OCI-LY7 (cell line): ENCODE measurements at regions not wholly inside any gene's neighbourhood (a gene's known extent, or its start where the extent isn't known, plus 50 kb on each side); places are given as distances from the start of the nearest gene placed in this dataset.

Source experiments
- BruUV-seq: library from RNA; stranded (reverse); fragments of 400-500 nt; replicated peaks from 2 replicates; lab custom pipeline; 2021; lab: Mats Ljungman, UMichigan
- CTCF ChIA-PET: fragments of 300-600 bp; sonication (Branson Sonifier 250); formaldehyde crosslinking; loops from one replicate; lab custom pipeline; 2022; ENCODE audit warnings: antibody characterized with exemption; ENCODE audit not compliant: unreplicated experiment; lab: Charles Lee
- POLR2A ChIA-PET: fragments of 300-600 bp; sonication (Branson Sonifier 250); formaldehyde crosslinking; loops from one replicate; lab custom pipeline; 2022; ENCODE audit warnings: antibody characterized with exemption; lab: Charles Lee
- DNase-seq: peaks from one replicate; pipeline ENCODE4 v3.0.0-alpha.2; 2015; ENCODE audit warnings: low spot score
- H2AFZ ChIP-seq: fragments of 200-600 bp; sonication (generic), shearing (Covaris generic); 2 replicates; pipeline ENCODE4 v1.6.1; 2014; ENCODE audit warnings: mild to moderate bottlenecking, antibody characterized with exemption, low read length, moderate library complexity
- H3K27ac ChIP-seq: fragments of 200-600 bp; sonication (generic); 2 replicates; pipeline ENCODE4 v1.5.1; 2014; ENCODE audit warnings: mixed run types, low read depth, mild to moderate bottlenecking, moderate library complexity, low read length, inconsistent platforms; ENCODE audit not compliant: poor library complexity, severe bottlenecking
- H3K36me3 ChIP-seq: fragments of 200-600 bp; sonication (generic); 2 replicates; pipeline ENCODE4 v1.6.1; 2014; ENCODE audit warnings: mild to moderate bottlenecking, antibody characterized with exemption, low read length, moderate library complexity, mixed read lengths; ENCODE audit not compliant: insufficient read depth
- H3K4me1 ChIP-seq: fragments of 200-600 bp; sonication (generic); 2 replicates; pipeline ENCODE4 v1.5.1; 2014; ENCODE audit warnings: mild to moderate bottlenecking, low read length; ENCODE audit not compliant: insufficient read depth, poor library complexity, severe bottlenecking
- H3K4me2 ChIP-seq: fragments of 200-600 bp; sonication (generic); 2 replicates; pipeline ENCODE4 v1.6.1; 2014; ENCODE audit warnings: mild to moderate bottlenecking, low read length
- H3K4me3 ChIP-seq: fragments of 200-600 bp; sonication (generic); 2 replicates; pipeline ENCODE4 v1.5.1; 2014; ENCODE audit warnings: mild to moderate bottlenecking, low read depth, low read length; ENCODE audit not compliant: poor library complexity, severe bottlenecking
- H3K79me2 ChIP-seq: fragments of 200-600 bp; sonication (generic); 2 replicates; pipeline ENCODE4 v1.6.1; 2016; ENCODE audit warnings: low read depth, mild to moderate bottlenecking, low read length, moderate library complexity, mixed read lengths; ENCODE audit not compliant: insufficient read depth
- H3K9me2 ChIP-seq: fragments of 200-600 bp; sonication (generic); 2 replicates; pipeline ENCODE4 v1.6.1; 2016; ENCODE audit warnings: mild to moderate bottlenecking, low read length, mixed read lengths; ENCODE audit not compliant: insufficient read depth
- H3K9me3 ChIP-seq: fragments of 200-600 bp; sonication (generic); 2 replicates; pipeline ENCODE4 v1.6.1; 2014; ENCODE audit warnings: mild to moderate bottlenecking, mixed run types, low read length, mixed read lengths
- H4K20me1 ChIP-seq: fragments of 200-600 bp; sonication (generic); 2 replicates; pipeline ENCODE4 v1.6.1; 2014; ENCODE audit warnings: mild to moderate bottlenecking, antibody characterized with exemption, low read length, moderate library complexity, mixed read lengths; ENCODE audit not compliant: insufficient read depth
- CTCF ChIP-seq: fragments of 200-600 bp; sonication (generic); conservative IDR thresholded peaks from 2 replicates; pipeline ENCODE4 v1.5.1; 2014; ENCODE audit warnings: mild to moderate bottlenecking, antibody characterized with exemption, low read length, moderate library complexity, mixed read lengths
- EZH2phosphoT487 ChIP-seq: fragments of 200-600 bp; sonication (generic); IDR thresholded peaks from 2 replicates; pipeline ENCODE4 v1.6.1; 2018; ENCODE audit warnings: low read depth, borderline replicate concordance, mild to moderate bottlenecking, mixed run types, antibody characterized with exemption, low read length, moderate library complexity, mixed read lengths
- intact Hi-C: fragments of 100-400 bp; cut with micrococcal nuclease; formaldehyde crosslinking; loops from one replicate; pipeline ENCODE4 v1.10.0; 2022; ENCODE audit not compliant: unreplicated experiment

GRCh38 chr9:135242406-135242805 lies 154.9 kb downstream of the OLFM1 start:
- no peaks in the 10 kb centered on the region for H3K4me1 ChIP-seq
- H3K9me2 ChIP-seq = no peaks in the 10 kb centered on the region
- H3K36me3 ChIP-seq = no peaks in the 10 kb centered on the region
- BruUV-seq = no TSS peak
- no peaks in the 10 kb centered on the region for H4K20me1 ChIP-seq
- intact Hi-C loops = no loop called here
- H3K9me3 ChIP-seq = no peaks in the 10 kb centered on the region
- no peak overlapping the region for H3K4me3 ChIP-seq
- POLR2A ChIA-PET = no interaction called here
- no peak overlapping the region for H2AFZ ChIP-seq
- DNase-seq = no peak
- TF ChIP-seq EZH2phosphoT487 = no peak
- TF ChIP-seq CTCF = no peak
- CTCF ChIA-PET = no interaction called here
- no peaks in the 10 kb centered on the region for H3K79me2 ChIP-seq
- no peak overlapping the region for H3K4me2 ChIP-seq
- no peak overlapping the region for H3K27ac ChIP-seq

GRCh38 chr9:135243201-135244190 lies 156.0 kb downstream of the OLFM1 start:
- no peaks in the 10 kb centered on the region for H3K79me2 ChIP-seq
- no peaks in the 10 kb centered on the region for H3K9me2 ChIP-seq
- no peak overlapping the region for H2AFZ ChIP-seq
- no peaks in the 10 kb centered on the region for H3K4me1 ChIP-seq
- no peak overlapping the region for H3K4me3 ChIP-seq
- TF ChIP-seq EZH2phosphoT487 = no peak
- no peaks in the 10 kb centered on the region for H4K20me1 ChIP-seq
- H3K36me3 ChIP-seq = no peaks in the 10 kb centered on the region
- DNase-seq = no peak
- no peak overlapping the region for H3K4me2 ChIP-seq
- no peak overlapping the region for H3K27ac ChIP-seq
- no TSS peak for BruUV-seq
- ChIA-PET POLR2A (no interaction called here), CTCF (no interaction called here)
- intact Hi-C loops = no loop called here
- no peaks in the 10 kb centered on the region for H3K9me3 ChIP-seq

- H2AFZ ChIP-seq = no peak overlapping the region
- no peak overlapping the region for H3K4me3 ChIP-seq
- intact Hi-C loops = no loop called here
- POLR2A ChIA-PET = no interaction called here
- CTCF ChIA-PET = no interaction called here
- no peaks in the 10 kb centered on the region for H3K79me2 ChIP-seq
- no peaks in the 10 kb centered on the region for H3K9me3 ChIP-seq
- H3K9me2 ChIP-seq = no peaks in the 10 kb centered on the region
- H3K4me2 ChIP-seq = no peak overlapping the region
- H4K20me1 ChIP-seq = no peaks in the 10 kb centered on the region
- H3K36me3 ChIP-seq = no peaks in the 10 kb centered on the region
- no peak for TF ChIP-seq CTCF
- TF ChIP-seq EZH2phosphoT487 = no peak
- no peak overlapping the region for H3K27ac ChIP-seq
- H3K4me1 ChIP-seq = no peaks in the 10 kb centered on the region
- no TSS peak for BruUV-seq
- no peak for DNase-seq
Measured at GRCh38 chr9:135244271-135245221, 157.1 kb downstream of the OLFM1 start.
